WERI-Rb-1 (cell line): ENCODE measurements at regions not wholly inside any gene's neighbourhood (a gene's known extent, or its start where the extent isn't known, plus 50 kb on each side); places are given as distances from the start of the nearest gene placed in this dataset.
A peak's percentile ranks its signal among the peaks of the same experiment; 100 is the strongest.

Source experiments
- DNase-seq: peaks from one replicate; pipeline ENCODE4 v3.0.0-alpha.2; 2020
- H3K27ac ChIP-seq: fragments of 250-450 bp; sonication (Bioruptor Pico); 2 replicates; pipeline ENCODE4 v1.5.1; 2020; ENCODE audit warnings: mild to moderate bottlenecking, moderate library complexity
- H3K27me3 ChIP-seq: fragments of 250-450 bp; sonication (Bioruptor Pico); 2 replicates; pipeline ENCODE4 v1.5.1; 2021; ENCODE audit warnings: mild to moderate bottlenecking, low read depth, moderate library complexity; ENCODE audit not compliant: insufficient read depth, severe bottlenecking
- H3K36me3 ChIP-seq: fragments of 250-450 bp; sonication (Bioruptor Pico); 2 replicates; pipeline ENCODE4 v1.5.1; 2020; ENCODE audit warnings: mild to moderate bottlenecking, moderate library complexity
- H3K4me3 ChIP-seq: 2 replicates; pipeline ENCODE4 v1.5.1; 2011; ENCODE audit warnings: low read depth, mild to moderate bottlenecking, control low read depth, low read length
- H3K9me3 ChIP-seq: fragments of 250-450 bp; sonication (Bioruptor Pico); 2 replicates; pipeline ENCODE4 v1.5.1; 2021; ENCODE audit warnings: mild to moderate bottlenecking, moderate library complexity; ENCODE audit not compliant: severe bottlenecking
- CTCF ChIP-seq: IDR thresholded peaks from 2 replicates; pipeline ENCODE4 v1.5.1; 2011; ENCODE audit warnings: low read depth, mild to moderate bottlenecking, control low read depth, inconsistent platforms, low read length

GRCh38 chr17:77882481-77883212 lies 75.9 kb upstream of the TNRC6C start:
- no peak overlapping the region for H3K4me3 ChIP-seq
- peak; percentile 9 for DNase-seq
- no peaks in the 10 kb centered on the region for H3K27me3 ChIP-seq
- no peaks in the 10 kb centered on the region for H3K9me3 ChIP-seq
- no peaks in the 10 kb centered on the region for H3K36me3 ChIP-seq
- no peak overlapping the region for H3K27ac ChIP-seq
- no peak for TF ChIP-seq CTCF

- TF ChIP-seq CTCF = no peak
These were observed 75.3 kb upstream of the TNRC6C start for GRCh38 chr17:77883213-77883650.

GRCh38 chr17:77884019-77884418 lies 74.5 kb upstream of the TNRC6C start:
- Histone ChIP-seq H3K36me3 (no peaks in the 10 kb centered on the region), H3K9me3 (no peaks in the 10 kb centered on the region), H3K27me3 (no peaks in the 10 kb centered on the region), H3K27ac (no peak overlapping the region), H3K4me3 (no peak overlapping the region)
- DNase-seq = peak; percentile 74
- TF ChIP-seq CTCF = no peak

More at GRCh38 chr17:77883213-77883650, 75.3 kb upstream of the TNRC6C start:
- no peak overlapping the region for H3K27ac ChIP-seq
- no peak overlapping the region for H3K4me3 ChIP-seq
- no peaks in the 10 kb centered on the region for H3K9me3 ChIP-seq
- H3K27me3 ChIP-seq = no peaks in the 10 kb centered on the region
- peak; percentile 11 for DNase-seq
- H3K36me3 ChIP-seq = no peaks in the 10 kb centered on the region

- no peaks in the 10 kb centered on the region for H3K36me3 ChIP-seq
- no peak for TF ChIP-seq CTCF
- H3K27ac ChIP-seq = no peak overlapping the region
- no peaks in the 10 kb centered on the region for H3K27me3 ChIP-seq
- DNase-seq = no peak
- no peaks in the 10 kb centered on the region for H3K9me3 ChIP-seq
- no peak overlapping the region for H3K4me3 ChIP-seq
These were observed 73.4 kb upstream of the TNRC6C start for GRCh38 chr17:77884967-77885641.

GRCh38 chr17:77885678-77886386 lies 72.7 kb upstream of the TNRC6C start:
- Histone ChIP-seq H3K27me3 (no peaks in the 10 kb centered on the region), H3K27ac (no peak overlapping the region), H3K4me3 (no peak overlapping the region), H3K9me3 (no peaks in the 10 kb centered on the region), H3K36me3 (no peaks in the 10 kb centered on the region)
- no peak for TF ChIP-seq CTCF
- DNase-seq = no peak
